ENCODE measurements at regions not wholly inside any gene's neighbourhood (a gene's known extent, or its start where the extent isn't known, plus 50 kb on each side); places are given as distances from the start of the nearest gene placed in this dataset.

GRCh38 chr7:110170841-110171240, 920.1 kb upstream of the LRRN3 start:
- H3K27me3 ChIP-seq: no peaks in the 10 kb centered on the region
- H3K36me3 ChIP-seq: no peaks in the 10 kb centered on the region
- intact Hi-C loops (cut with DNase I): no loop called here
- H3K27ac ChIP-seq: no peak overlapping the region
- FAIRE-seq: no peak
- no peak overlapping the region for H3K4me3 ChIP-seq
- 71 to 79% methylated on average over 2 of the region's 2 CpGs for WGBS, 2 donors
- H3K9me3 ChIP-seq: no peaks in the 10 kb centered on the region
- no peak for TF ChIP-seq CTCF (IDR thresholded peaks at IDR 0.05)
- no peaks in the 10 kb centered on the region for H3K4me1 ChIP-seq
- DNase-seq: no peak
- no peak for ATAC-seq

- H3K27ac ChIP-seq: no peak overlapping the region
- FAIRE-seq (no peak), ATAC-seq (no peak), DNase-seq (no peak)
- intact Hi-C loops (cut with DNase I): no loop called here
- no peaks in the 10 kb centered on the region for H3K36me3 ChIP-seq
- 71 to 90% methylated on average over 5 of the region's 5 CpGs for WGBS, 2 donors
- TF ChIP-seq CTCF (IDR thresholded peaks at IDR 0.05): no peak
- no peaks in the 10 kb centered on the region for H3K27me3 ChIP-seq
- H3K4me3 ChIP-seq: no peak overlapping the region
- peaks cover 0 to 10% (median 0%) of the 10 kb centered on the region in 3 donors for H3K4me1 ChIP-seq
- no peaks in the 10 kb centered on the region for H3K9me3 ChIP-seq
Measured at GRCh38 chr7:110177463-110177862, 913.5 kb upstream of the LRRN3 start.

GRCh38 chr7:110179037-110179436, 911.9 kb upstream of the LRRN3 start:
- no peak for TF ChIP-seq CTCF (IDR thresholded peaks at IDR 0.05)
- peaks cover 0 to 10% (median 0%) of the 10 kb centered on the region in 3 donors for H3K4me1 ChIP-seq

GRCh38 chr7:110181768-110182167, 909.2 kb upstream of the LRRN3 start:
- Histone ChIP-seq H3K27me3 (no peaks in the 10 kb centered on the region), H3K36me3 (no peaks in the 10 kb centered on the region), H3K4me1 (peaks cover 0 to 10% (median 0%) of the 10 kb centered on the region in 3 donors), H3K9me3 (no peaks in the 10 kb centered on the region), H3K27ac (no peak overlapping the region), H3K4me3 (no peak overlapping the region)
- intact Hi-C loops (cut with DNase I): no loop called here
- DNase-seq (no peak), FAIRE-seq (no peak), ATAC-seq (no peak)
- TF ChIP-seq CTCF (IDR thresholded peaks at IDR 0.05): no peak
- 72 to 84% methylated on average over 6 of the region's 6 CpGs for WGBS, 2 donors

More at GRCh38 chr7:110179037-110179436, 911.9 kb upstream of the LRRN3 start:
- Histone ChIP-seq H3K4me3 (no peak overlapping the region), H3K27ac (no peak overlapping the region), H3K9me3 (no peaks in the 10 kb centered on the region), H3K36me3 (no peaks in the 10 kb centered on the region), H3K27me3 (no peaks in the 10 kb centered on the region)
- WGBS, 2 donors: 21% methylated on average over 2 of the region's 2 CpGs
- DNase-seq: no peak
- intact Hi-C loops (cut with DNase I): no loop called here
- no peak for FAIRE-seq
- no peak for ATAC-seq

- intact Hi-C loops (cut with DNase I): no loop called here
- no peak for TF ChIP-seq CTCF (IDR thresholded peaks at IDR 0.05)
- FAIRE-seq: no peak
- WGBS, 2 donors: 94 to 98% methylated on average over 2 of the region's 2 CpGs
- Histone ChIP-seq H3K36me3 (no peaks in the 10 kb centered on the region), H3K4me1 (no peaks in the 10 kb centered on the region), H3K27me3 (no peaks in the 10 kb centered on the region), H3K9me3 (no peaks in the 10 kb centered on the region), H3K4me3 (no peak overlapping the region), H3K27ac (no peak overlapping the region)
- no peak for ATAC-seq
- no peak for DNase-seq
Measured at GRCh38 chr7:110186334-110186733, 904.6 kb upstream of the LRRN3 start.

All from pancreas (tissue), 10 donors.